GM23338 (cell line): ENCODE measurements at regions not wholly inside any gene's neighbourhood (a gene's known extent, or its start where the extent isn't known, plus 50 kb on each side); places are given as distances from the start of the nearest gene placed in this dataset.

Experiments
- ATAC-seq: fragments of 200-7000 bp; cut with Tn5 transposase; 3 replicates; pipeline ENCODE4 v1.9.1; 2020
- DNase-seq: peaks from one replicate; pipeline ENCODE4 v3.0.0-alpha.2; 2015; ENCODE audit warnings: low spot score
- H2AFZ ChIP-seq: fragments of 200-600 bp; sonication (generic); 2 replicates; pipeline ENCODE4 v1.8.0; 2016; ENCODE audit warnings: antibody characterized with exemption, mild to moderate bottlenecking, moderate library complexity
- H3F3A ChIP-seq: fragments of 200-600 bp; sonication (generic); replicated peaks from 2 replicates; pipeline ENCODE4 v1.8.0; 2017; ENCODE audit warnings: antibody characterized with exemption, mixed run types, low read depth
- H3K27ac ChIP-seq: fragments of 200-600 bp; sonication (generic); 2 replicates; pipeline ENCODE4 v1.6.1; 2016; ENCODE audit warnings: low read depth
- H3K27me3 ChIP-seq: fragments of 200-600 bp; sonication (generic); 2 replicates; pipeline ENCODE4 v1.8.0; 2016; ENCODE audit warnings: mild to moderate bottlenecking, mixed run types, moderate library complexity; ENCODE audit not compliant: insufficient read depth
- H3K36me3 ChIP-seq: fragments of 200-600 bp; sonication (generic); 2 replicates; pipeline ENCODE4 v1.8.0; 2016; ENCODE audit warnings: mild to moderate bottlenecking; ENCODE audit not compliant: insufficient read depth
- H3K4me1 ChIP-seq: fragments of 200-600 bp; sonication (generic); 2 replicates; pipeline ENCODE4 v1.8.0; 2016; ENCODE audit warnings: mild to moderate bottlenecking, moderate library complexity; ENCODE audit not compliant: insufficient read depth
- H3K4me2 ChIP-seq: fragments of 200-600 bp; sonication (generic); 2 replicates; pipeline ENCODE4 v1.7.1; 2017; ENCODE audit warnings: mixed run types
- H3K4me3 ChIP-seq: fragments of 200-600 bp; sonication (generic); 2 replicates; pipeline ENCODE4 v1.6.1; 2016; ENCODE audit warnings: mixed run types
- H3K79me2 ChIP-seq: fragments of 200-600 bp; sonication (generic); replicated peaks from 2 replicates; pipeline ENCODE4 v1.8.0; 2017; ENCODE audit warnings: mild to moderate bottlenecking; ENCODE audit not compliant: insufficient read depth
- H3K9me2 ChIP-seq: fragments of 200-600 bp; sonication (generic); 2 replicates; pipeline ENCODE4 v1.8.0; 2017; ENCODE audit not compliant: insufficient read depth
- H4K20me1 ChIP-seq: fragments of 200-600 bp; sonication (generic); replicated peaks from 2 replicates; pipeline ENCODE4 v1.8.0; 2017; ENCODE audit warnings: mild to moderate bottlenecking; ENCODE audit not compliant: insufficient read depth
- H3K27ac Mint-ChIP-seq: 2 replicates; pipeline ENCODE4 v1.8.0; 2020; ENCODE audit warnings: inconsistent platforms, mild to moderate bottlenecking, moderate library complexity, mixed read lengths
- H3K27me3 Mint-ChIP-seq: 3 replicates; pipeline ENCODE4 v1.8.0; 2022; ENCODE audit warnings: low read depth, mild to moderate bottlenecking, moderate library complexity, mixed read lengths, inconsistent platforms; ENCODE audit not compliant: insufficient read depth, poor library complexity
- H3K36me3 Mint-ChIP-seq: 3 replicates; pipeline ENCODE4 v1.8.0; 2021; ENCODE audit warnings: low read depth, mild to moderate bottlenecking, inconsistent platforms, moderate library complexity, mixed read lengths
- H3K4me1 Mint-ChIP-seq: 3 replicates; pipeline ENCODE4 v1.8.0; 2020; ENCODE audit warnings: mild to moderate bottlenecking, inconsistent platforms, mixed read lengths
- H3K4me3 Mint-ChIP-seq: 3 replicates; pipeline ENCODE4 v1.8.0; 2021; ENCODE audit warnings: moderate library complexity, mild to moderate bottlenecking, inconsistent platforms, mixed read lengths
- H3K9me3 Mint-ChIP-seq: 3 replicates; pipeline ENCODE4 v1.8.0; 2020; ENCODE audit warnings: moderate library complexity, mild to moderate bottlenecking, inconsistent platforms, mixed read lengths
- CTCF ChIP-seq, 2 experiments: fragments of 200-600 bp in 1 of 2; sonication (generic) in 1 of 2; conservative IDR thresholded peaks; 2 replicates each; pipeline versions ENCODE4 v1.5.1 to v1.6.1; 2016 to 2017; ENCODE audit warnings: antibody characterized with exemption in 2 of 2, low read depth in 2 of 2, mild to moderate bottlenecking in 2 of 2, moderate library complexity in 1 of 2
- ETS1 ChIP-seq: IDR thresholded peaks from 2 replicates; pipeline ENCODE4 v1.6.1; 2016; ENCODE audit warnings: antibody characterized with exemption
- EZH2phosphoT487 ChIP-seq: fragments of 200-600 bp; sonication (generic); IDR thresholded peaks from one replicate; pipeline ENCODE4 v1.8.1; 2018; ENCODE audit warnings: antibody characterized with exemption; ENCODE audit not compliant: unreplicated experiment
- JUNB ChIP-seq: IDR thresholded peaks from one replicate; pipeline ENCODE4 v1.6.1; 2016; ENCODE audit warnings: antibody characterized with exemption; ENCODE audit not compliant: unreplicated experiment
- REST ChIP-seq: IDR thresholded peaks from one replicate; pipeline ENCODE4 v1.6.1; 2018; ENCODE audit warnings: antibody characterized with exemption; ENCODE audit not compliant: unreplicated experiment
- ZNF114 ChIP-seq: fragments of 250-450 bp; sonication (Bioruptor Pico); IDR thresholded peaks from 2 replicates; pipeline ENCODE4 v1.5.0; 2020; ENCODE audit warnings: mild to moderate bottlenecking, moderate library complexity
- ZNF331 ChIP-seq: fragments of 250-450 bp; sonication (Bioruptor Pico); IDR thresholded peaks from 2 replicates; pipeline ENCODE4 v1.5.0; 2020; ENCODE audit warnings: low read depth, mild to moderate bottlenecking, moderate library complexity

GRCh38 chr5:174399411-174399810 lies 325.0 kb upstream of the MSX2 start:
- no peak overlapping the region for H3K4me2 ChIP-seq
- no peaks in the 10 kb centered on the region for H4K20me1 ChIP-seq
- no peaks in the 10 kb centered on the region for H3K27me3 ChIP-seq
- Mint-ChIP-seq H3K27me3 (peaks cover 2% of the 10 kb centered on the region), H3K27ac (no peak overlapping the region), H3K4me1 (peaks cover 2% of the 10 kb centered on the region; the same call in 1 of the 3 replicates), H3K36me3 (no peaks in the 10 kb centered on the region), H3K4me3 (no peak overlapping the region), H3K9me3 (no peaks in the 10 kb centered on the region)
- no peaks in the 10 kb centered on the region for H3K4me1 ChIP-seq
- TF ChIP-seq REST (no peak), ZNF114 (CRISPR knock-in tag) (no peak), CTCF (conservative IDR thresholded peaks at IDR 0.05; ENCODE audit: low read depth in 2 of 2) (no peak)
- no peaks in the 10 kb centered on the region for H3F3A ChIP-seq
- H2AFZ ChIP-seq: no peak overlapping the region
- no peak for DNase-seq
- H3K36me3 ChIP-seq: no peaks in the 10 kb centered on the region
- no peaks in the 10 kb centered on the region for H3K9me2 ChIP-seq
- no peak overlapping the region for H3K27ac ChIP-seq
- H3K79me2 ChIP-seq: no peaks in the 10 kb centered on the region
- no peak overlapping the region for H3K4me3 ChIP-seq
- no peak for ATAC-seq

- Mint-ChIP-seq H3K27ac (no peak overlapping the region), H3K9me3 (no peaks in the 10 kb centered on the region), H3K4me3 (no peak overlapping the region), H3K27me3 (peaks cover 4% of the 10 kb centered on the region), H3K4me1 (peaks cover 2% of the 10 kb centered on the region; the same call in 1 of the 3 replicates), H3K36me3 (no peaks in the 10 kb centered on the region)
- H4K20me1 ChIP-seq: no peaks in the 10 kb centered on the region
- H3K79me2 ChIP-seq: no peaks in the 10 kb centered on the region
- no peak overlapping the region for H3K27ac ChIP-seq
- no peaks in the 10 kb centered on the region for H3K36me3 ChIP-seq
- H3K4me3 ChIP-seq: no peak overlapping the region
- H3K9me2 ChIP-seq: no peaks in the 10 kb centered on the region
- DNase-seq (no peak), ATAC-seq (no peak)
- H3K27me3 ChIP-seq: no peaks in the 10 kb centered on the region
- H2AFZ ChIP-seq: no peak overlapping the region
- no peaks in the 10 kb centered on the region for H3K4me1 ChIP-seq
- H3K4me2 ChIP-seq: no peak overlapping the region
- no peaks in the 10 kb centered on the region for H3F3A ChIP-seq
- TF ChIP-seq ETS1 (no peak), JUNB (no peak), REST (no peak), ZNF331 (CRISPR knock-in tag) (no peak), EZH2phosphoT487 (no peak), CTCF (conservative IDR thresholded peaks at IDR 0.05; ENCODE audit: low read depth in 2 of 2) (no peak)
Observed at GRCh38 chr5:174400461-174400860, 323.9 kb upstream of the MSX2 start.
